CD14-positive monocyte (primary cell): ENCODE measurements at regions not wholly inside any gene's neighbourhood (a gene's known extent, or its start where the extent isn't known, plus 50 kb on each side); places are given as distances from the start of the nearest gene placed in this dataset.
"Not testable (repeated sequence)": the region's sequence is repeated elsewhere in the genome, so short reads cannot be mapped to it uniquely, and the experiment has no call there.

Experiments
- DNase-seq, 3 donors: peaks; one replicate each; pipeline ENCODE4 v3.0.0-alpha.2; 2011 to 2022
- H2AFZ ChIP-seq: 2 replicates; pipeline ENCODE4 v1.6.0; 2012; ENCODE audit warnings: mild to moderate bottlenecking, low read depth, low read length, inconsistent platforms; ENCODE audit not compliant: insufficient read depth, poor library complexity, severe bottlenecking
- H3K27ac ChIP-seq, 2 donors: 1 replicate in 1 of 2; 2 replicates in 1 of 2; pipeline ENCODE4 v1.5.1; 2012 to 2013; ENCODE audit warnings: low read length in 2 of 2, control low read depth in 1 of 2, inconsistent platforms in 1 of 2, low read depth in 1 of 2, mild to moderate bottlenecking in 1 of 2
- H3K27me3 ChIP-seq, 2 donors: one replicate each; pipeline versions ENCODE4 v1.6.0 to v1.6.1; 2011 to 2013; ENCODE audit warnings: low read length in 2 of 2; ENCODE audit not compliant: control insufficient read depth in 2 of 2, insufficient read depth in 2 of 2
- H3K36me3 ChIP-seq, 2 donors: replicated peaks in 1 of 2; 1 replicate in 1 of 2; 2 replicates in 1 of 2; pipeline versions ENCODE4 v1.5.1 to v1.6.1; 2012 to 2013; ENCODE audit warnings: low read length in 2 of 2, control low read depth in 1 of 2, inconsistent platforms in 1 of 2, mild to moderate bottlenecking in 1 of 2; ENCODE audit not compliant: insufficient read depth in 2 of 2, control insufficient read depth in 1 of 2
- H3K4me1 ChIP-seq, 2 donors: 1 replicate in 1 of 2; 2 replicates in 1 of 2; pipeline versions ENCODE4 v1.5.1 to v1.6.1; 2012 to 2013; ENCODE audit warnings: low read length in 2 of 2, control low read depth in 1 of 2, inconsistent platforms in 1 of 2, mild to moderate bottlenecking in 1 of 2, moderate library complexity in 1 of 2; ENCODE audit not compliant: insufficient read depth in 2 of 2, control insufficient read depth in 1 of 2
- H3K4me2 ChIP-seq: replicated peaks from 2 replicates; pipeline ENCODE3; 2012; ENCODE audit warnings: low read length, moderate library complexity, mild to moderate bottlenecking; ENCODE audit not compliant: poor library complexity, severe bottlenecking; ENCODE audit errors: extremely low read depth
- H3K4me3 ChIP-seq, 3 experiments: fragments of 200-600 bp in 1 of 3; sonication (generic) in 1 of 3; replicated peaks in 1 of 3; 1 replicate in 2 of 3; 2 replicates in 1 of 3; pipeline ENCODE4 v1.5.1; 2011 to 2013; ENCODE audit warnings: low read length in 3 of 3, mild to moderate bottlenecking in 3 of 3, control low read depth in 2 of 3, low read depth in 2 of 3, inconsistent platforms in 1 of 3, moderate library complexity in 1 of 3
- H3K79me2 ChIP-seq: 2 replicates; pipeline ENCODE4 v1.6.0; 2012; ENCODE audit warnings: mild to moderate bottlenecking, control low read depth, inconsistent platforms, low read length, moderate library complexity; ENCODE audit not compliant: insufficient read depth
- H3K9ac ChIP-seq: 2 replicates; pipeline ENCODE4 v1.6.0; 2017; ENCODE audit warnings: low read length, mild to moderate bottlenecking; ENCODE audit not compliant: insufficient read depth, poor library complexity, severe bottlenecking
- H3K9me3 ChIP-seq, 2 donors: replicated peaks in 1 of 2; 1 replicate in 1 of 2; 2 replicates in 1 of 2; pipeline versions ENCODE4 v1.5.1 to v1.6.1; 2012 to 2013; ENCODE audit warnings: low read length in 2 of 2, control low read depth in 1 of 2; ENCODE audit not compliant: control insufficient read depth in 1 of 2, insufficient read depth in 1 of 2
- H4K20me1 ChIP-seq: 2 replicates; pipeline ENCODE4 v1.6.0; 2012; ENCODE audit warnings: mild to moderate bottlenecking, low read length, control low read depth, moderate library complexity; ENCODE audit not compliant: insufficient read depth
- H3K27ac Mint-ChIP-seq, 7 donors: one replicate each; pipeline ENCODE4 v1.8.0; 2020; ENCODE audit warnings: mild to moderate bottlenecking in 7 of 7, mixed read lengths in 7 of 7, moderate library complexity in 6 of 7, inconsistent platforms in 2 of 7
- H3K27me3 Mint-ChIP-seq, 3 donors: one replicate each; pipeline ENCODE4 v1.8.0; 2021 to 2022; ENCODE audit warnings: low read depth in 3 of 3, mild to moderate bottlenecking in 3 of 3, mixed read lengths in 3 of 3, moderate library complexity in 3 of 3, inconsistent platforms in 1 of 3
- H3K36me3 Mint-ChIP-seq, 2 donors: one replicate each; pipeline ENCODE4 v1.8.0; 2020; ENCODE audit warnings: mixed read lengths in 2 of 2, inconsistent platforms in 1 of 2, mild to moderate bottlenecking in 1 of 2
- H3K4me1 Mint-ChIP-seq: one replicate; pipeline ENCODE4 v1.8.0; 2020; ENCODE audit warnings: mild to moderate bottlenecking, mixed read lengths
- H3K4me3 Mint-ChIP-seq, 2 donors: one replicate each; pipeline ENCODE4 v1.8.0; 2020; ENCODE audit warnings: mild to moderate bottlenecking in 2 of 2, mixed read lengths in 2 of 2, moderate library complexity in 1 of 2
- H3K9me3 Mint-ChIP-seq, 7 donors: one replicate each; pipeline ENCODE4 v1.8.0; 2020 to 2022; ENCODE audit warnings: mixed read lengths in 7 of 7, mild to moderate bottlenecking in 6 of 7, moderate library complexity in 6 of 7, inconsistent platforms in 2 of 7
- CTCF ChIP-seq: fragments of 200-600 bp; IDR thresholded peaks from one replicate; pipeline ENCODE4 v1.8.0; 2022; ENCODE audit warnings: antibody characterized with exemption, mild to moderate bottlenecking
- WGBS: methylation state at CpG from one replicate; pipeline ENCODE4 v1.1.5; 2013; ENCODE audit warnings: missing lambda C conversion rate; ENCODE audit not compliant: insufficient coverage; 5-methylcytosine and 5-hydroxymethylcytosine counted together
- intact Hi-C, 2 donors: fragments of 100-400 bp; cut with micrococcal nuclease; formaldehyde crosslinking; loops; one replicate each; pipeline versions ENCODE4 v1.15.0 to v1.15.1; 2023

- Mint-ChIP-seq H3K36me3 (peaks cover 0 to 1% of the 10 kb centered on the region in 2 donors), H3K4me3 (no peak overlapping the region), H3K27ac (no peak overlapping the region), H3K4me1 (peaks cover 2% of the 10 kb centered on the region), H3K9me3 (peaks cover 0 to 5% (median 2%) of the 10 kb centered on the region in 7 donors), H3K27me3 (peaks cover 0 to 2% (median under 1%) of the 10 kb centered on the region in 3 donors)
- WGBS: no CpG with 5 or more reads among the region's 3 CpGs
- Histone ChIP-seq H3K36me3 (no peaks in the 10 kb centered on the region), H3K4me1 (no peaks in the 10 kb centered on the region), H2AFZ (no peak overlapping the region), H3K4me2 (no peak overlapping the region), H3K27ac (no peak overlapping the region), H3K9ac (no peak overlapping the region), H3K4me3 (no peak overlapping the region), H3K27me3 (no peaks in the 10 kb centered on the region), H3K9me3 (no peaks in the 10 kb centered on the region), H4K20me1 (no peaks in the 10 kb centered on the region), H3K79me2 (no peaks in the 10 kb centered on the region)
- DNase-seq: no peak
- intact Hi-C loops: no loop called here
- no peak for TF ChIP-seq CTCF
These were observed 129.8 kb downstream of the CD164 start for GRCh38 chr6:109252261-109253041.

- H3K27me3 Mint-ChIP-seq: peaks cover 0 to 2% (median 0%) of the 10 kb centered on the region in 3 donors
- Histone ChIP-seq H3K4me1 (no peaks in the 10 kb centered on the region), H4K20me1 (no peaks in the 10 kb centered on the region), H3K36me3 (no peaks in the 10 kb centered on the region), H3K79me2 (no peaks in the 10 kb centered on the region), H3K9me3 (no peaks in the 10 kb centered on the region), H3K4me2 (no peak overlapping the region), H2AFZ (no peak overlapping the region), H3K4me3 (no peak overlapping the region), H3K27me3 (no peaks in the 10 kb centered on the region), H3K9ac (no peak overlapping the region), H3K27ac (no peak overlapping the region)
- TF ChIP-seq CTCF: no peak
- H3K27ac Mint-ChIP-seq: no peak overlapping the region
- peaks cover 0 to 4% (median 0%) of the 10 kb centered on the region in 7 donors for H3K9me3 Mint-ChIP-seq
- intact Hi-C loops: no loop called here
- DNase-seq: no peak
- no peak overlapping the region for H3K4me3 Mint-ChIP-seq
- H3K4me1 Mint-ChIP-seq: peaks cover 2% of the 10 kb centered on the region
- H3K36me3 Mint-ChIP-seq: peaks cover 0 to 1% of the 10 kb centered on the region in 2 donors
These were observed 130.4 kb downstream of the CD164 start for GRCh38 chr6:109251839-109252238.

GRCh38 chr6:109250544-109251156 is 131.6 kb downstream of the CD164 start:
- H3K36me3 ChIP-seq, H2AFZ ChIP-seq, H3K4me1 Mint-ChIP-seq, H4K20me1 ChIP-seq, H3K27ac ChIP-seq, H3K4me3 Mint-ChIP-seq, H3K27me3 Mint-ChIP-seq, H3K27me3 ChIP-seq, H3K79me2 ChIP-seq, H3K9me3 Mint-ChIP-seq, H3K27ac Mint-ChIP-seq, H3K9me3 ChIP-seq, H3K4me2 ChIP-seq, H3K36me3 Mint-ChIP-seq, H3K4me3 ChIP-seq, intact Hi-C loops, H3K4me1 ChIP-seq, H3K9ac ChIP-seq, DNase-seq: not testable (repeated sequence)
- WGBS: no CpG with 5 or more reads among the region's 32 CpGs
